B cell (primary cell): ENCODE measurements at regions not wholly inside any gene's neighbourhood (a gene's known extent, or its start where the extent isn't known, plus 50 kb on each side); places are given as distances from the start of the nearest gene placed in this dataset.

Experiments
- ATAC-seq: fragments of 200-7000 bp; cut with Tn5 transposase; one replicate; pipeline ENCODE4 v1.10.0; 2021; ENCODE audit warnings: low read depth, mild to moderate bottlenecking, moderate number of reproducible peaks, moderate library complexity
- CTCF ChIA-PET: fragments of 350-600 bp; sonication (Branson Sonifier 250); formaldehyde crosslinking; loops from one replicate; lab custom pipeline; 2021; ENCODE audit warnings: antibody characterized with exemption, inconsistent platforms; lab: Charles Lee
- POLR2A ChIA-PET: fragments of 350-600 bp; sonication (Branson Sonifier 250); formaldehyde crosslinking; loops from one replicate; lab custom pipeline; 2021; ENCODE audit warnings: antibody characterized with exemption; lab: Charles Lee
- DNase-seq: peaks from one replicate; pipeline ENCODE4 v3.0.0; 2013
- H2AFZ ChIP-seq: 2 replicates; pipeline ENCODE4 v1.6.1; 2012; ENCODE audit warnings: mild to moderate bottlenecking, low read depth, low read length; ENCODE audit not compliant: insufficient read depth, poor library complexity, severe bottlenecking
- H3K27ac ChIP-seq, 2 donors: 1 replicate in 1 of 2; 2 replicates in 1 of 2; pipeline ENCODE4 v1.5.1; 2012 to 2013; ENCODE audit warnings: low read length in 2 of 2, mild to moderate bottlenecking in 2 of 2, moderate library complexity in 1 of 2
- H3K27me3 ChIP-seq, 4 experiments: fragments of 200-600 bp in 1 of 4; sonication (generic) in 1 of 4; replicated peaks in 1 of 4; 1 replicate in 2 of 4; 2 replicates in 2 of 4; pipeline versions ENCODE4 v1.6.1 to v1.7.0; 2013 to 2016; ENCODE audit warnings: low read length in 3 of 4, mild to moderate bottlenecking in 2 of 4, mixed read lengths in 1 of 4, moderate library complexity in 1 of 4; ENCODE audit not compliant: insufficient read depth in 4 of 4, control insufficient read depth in 3 of 4; ENCODE audit errors: control extremely low read depth in 1 of 4
- H3K36me3 ChIP-seq, 2 experiments: replicated peaks in 1 of 2; 1 replicate in 1 of 2; 2 replicates in 1 of 2; pipeline versions ENCODE4 v1.6.1 to v1.7.1; 2013; ENCODE audit warnings: low read length in 1 of 2; ENCODE audit not compliant: insufficient read depth in 2 of 2, control insufficient read depth in 1 of 2; ENCODE audit errors: control extremely low read depth in 1 of 2, extremely low read depth in 1 of 2
- H3K4me1 ChIP-seq, 2 donors: fragments of 200-600 bp in 1 of 2; sonication (generic) in 1 of 2; 1 replicate in 1 of 2; 2 replicates in 1 of 2; pipeline versions ENCODE4 v1.5.1 to v1.6.1; 2013 to 2017; ENCODE audit warnings: low read length in 2 of 2; ENCODE audit not compliant: control insufficient read depth in 2 of 2, insufficient read depth in 2 of 2
- H3K4me2 ChIP-seq: replicated peaks from 2 replicates; pipeline ENCODE3; 2012; ENCODE audit warnings: mild to moderate bottlenecking, low read depth, low read length; ENCODE audit not compliant: poor library complexity, severe bottlenecking
- H3K4me3 ChIP-seq, 5 experiments: fragments of 200-600 bp in 1 of 5; sonication (generic) in 1 of 5; 1 replicate in 3 of 5; 2 replicates in 2 of 5; pipeline versions ENCODE4 v1.5.1 to v1.7.0; 2011 to 2016; ENCODE audit warnings: low read length in 4 of 5, mild to moderate bottlenecking in 4 of 5, low read depth in 2 of 5, control low read depth in 1 of 5, moderate library complexity in 1 of 5; ENCODE audit not compliant: insufficient read depth in 1 of 5; ENCODE audit errors: control extremely low read depth in 1 of 5, extremely low read depth in 1 of 5
- H3K79me2 ChIP-seq: fragments of 200-600 bp; sonication (generic); one replicate; pipeline ENCODE4 v1.6.0; 2016; ENCODE audit warnings: low read length; ENCODE audit not compliant: control insufficient read depth, insufficient read depth
- H3K9ac ChIP-seq: fragments of 200-600 bp; sonication (generic); 2 replicates; pipeline ENCODE4 v1.6.1; 2017; ENCODE audit warnings: mild to moderate bottlenecking, low read length, moderate library complexity
- H3K9me3 ChIP-seq, 3 donors: one replicate each; pipeline versions ENCODE4 v1.6.1 to v1.7.1; 2013; ENCODE audit warnings: low read length in 2 of 3; ENCODE audit not compliant: control insufficient read depth in 2 of 3, insufficient read depth in 1 of 3; ENCODE audit errors: control extremely low read depth in 1 of 3
- H4K20me1 ChIP-seq: 2 replicates; pipeline ENCODE4 v1.6.0; 2012; ENCODE audit warnings: mild to moderate bottlenecking, low read length; ENCODE audit not compliant: insufficient read depth, control insufficient read depth, poor library complexity, severe bottlenecking
- H3K27ac Mint-ChIP-seq: one replicate; pipeline ENCODE4 v1.8.0; 2021; ENCODE audit warnings: mixed read lengths
- H3K27me3 Mint-ChIP-seq: one replicate; pipeline ENCODE4 v1.8.0; 2021; ENCODE audit warnings: mixed read lengths
- H3K4me1 Mint-ChIP-seq: one replicate; pipeline ENCODE4 v1.8.0; 2021; ENCODE audit warnings: mixed read lengths
- H3K4me3 Mint-ChIP-seq: one replicate; pipeline ENCODE4 v1.8.0; 2021; ENCODE audit warnings: mixed read lengths
- H3K9me3 Mint-ChIP-seq: one replicate; pipeline ENCODE4 v1.8.0; 2022; ENCODE audit warnings: mixed read lengths; ENCODE audit not compliant: insufficient read depth
- EZH2 ChIP-seq: IDR thresholded peaks from 2 replicates; pipeline ENCODE4 v1.6.1; 2012; ENCODE audit warnings: borderline replicate concordance, low read depth, mild to moderate bottlenecking, moderate library complexity, low read length; ENCODE audit not compliant: insufficient read depth, poor library complexity, severe bottlenecking
- WGBS: methylation state at CpG from one replicate; pipeline ENCODE4 v1.1.5; 2013; ENCODE audit warnings: missing lambda C conversion rate; ENCODE audit not compliant: insufficient coverage; 5-methylcytosine and 5-hydroxymethylcytosine counted together
- intact Hi-C: fragments of 100-400 bp; cut with micrococcal nuclease; formaldehyde crosslinking; loops from one replicate; pipeline ENCODE4 v1.10.0; 2022
- TF ChIP-seq, protein P1 (sequence below): fragments of 200-600 bp; IDR thresholded peaks from one replicate; pipeline ENCODE4 v1.8.0; 2022; ENCODE audit warnings: antibody characterized with exemption, mild to moderate bottlenecking

DNA sequence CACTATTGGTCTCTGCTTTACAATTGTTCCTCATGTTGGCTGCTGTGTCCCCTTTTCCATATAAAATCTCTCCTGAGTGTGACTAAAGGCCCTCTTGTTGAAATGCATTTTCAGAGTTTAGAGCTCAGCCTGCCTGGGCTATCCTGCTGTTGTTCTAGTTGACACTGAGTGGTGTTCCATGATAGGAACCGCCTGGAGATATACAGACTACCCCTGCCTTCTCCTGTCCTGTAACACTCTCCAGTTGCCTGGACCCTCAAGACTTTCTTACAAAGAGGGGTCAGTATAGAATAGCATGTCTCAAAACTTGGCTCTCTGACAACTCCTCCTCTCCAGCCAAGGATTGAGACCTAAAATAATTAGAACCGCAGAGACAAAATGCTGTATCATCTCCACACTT is 152.0 kb upstream of the POU3F1 start:
- ATAC-seq: no peak
- no peak for TF ChIP-seq EZH2
- TF ChIP-seq, protein P1, sequence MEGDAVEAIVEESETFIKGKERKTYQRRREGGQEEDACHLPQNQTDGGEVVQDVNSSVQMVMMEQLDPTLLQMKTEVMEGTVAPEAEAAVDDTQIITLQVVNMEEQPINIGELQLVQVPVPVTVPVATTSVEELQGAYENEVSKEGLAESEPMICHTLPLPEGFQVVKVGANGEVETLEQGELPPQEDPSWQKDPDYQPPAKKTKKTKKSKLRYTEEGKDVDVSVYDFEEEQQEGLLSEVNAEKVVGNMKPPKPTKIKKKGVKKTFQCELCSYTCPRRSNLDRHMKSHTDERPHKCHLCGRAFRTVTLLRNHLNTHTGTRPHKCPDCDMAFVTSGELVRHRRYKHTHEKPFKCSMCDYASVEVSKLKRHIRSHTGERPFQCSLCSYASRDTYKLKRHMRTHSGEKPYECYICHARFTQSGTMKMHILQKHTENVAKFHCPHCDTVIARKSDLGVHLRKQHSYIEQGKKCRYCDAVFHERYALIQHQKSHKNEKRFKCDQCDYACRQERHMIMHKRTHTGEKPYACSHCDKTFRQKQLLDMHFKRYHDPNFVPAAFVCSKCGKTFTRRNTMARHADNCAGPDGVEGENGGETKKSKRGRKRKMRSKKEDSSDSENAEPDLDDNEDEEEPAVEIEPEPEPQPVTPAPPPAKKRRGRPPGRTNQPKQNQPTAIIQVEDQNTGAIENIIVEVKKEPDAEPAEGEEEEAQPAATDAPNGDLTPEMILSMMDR: no peak
- Histone ChIP-seq H3K36me3 (no peaks in the 10 kb centered on the region), H3K4me3 (no peak overlapping the region), H4K20me1 (no peaks in the 10 kb centered on the region), H2AFZ (no peak overlapping the region), H3K9ac (no peak overlapping the region), H3K4me2 (no peak overlapping the region), H3K9me3 (peaks cover 0 to 5% (median 0%) of the 10 kb centered on the region in 3 donors), H3K4me1 (no peaks in the 10 kb centered on the region), H3K79me2 (no peaks in the 10 kb centered on the region), H3K27me3 (peaks cover 0 to 4% (median 0%) of the 10 kb centered on the region in 4 experiments), H3K27ac (no peak overlapping the region)
- whole genome bisulfite sequencing: 100% methylated on average over 1 of the region's 2 CpGs
- no peak for DNase-seq
- H3K27ac Mint-ChIP-seq: no peak overlapping the region
- peaks cover 3% of the 10 kb centered on the region for H3K9me3 Mint-ChIP-seq
- intact Hi-C loops: no loop called here
- H3K27me3 Mint-ChIP-seq: peaks cover 4% of the 10 kb centered on the region
- POLR2A ChIA-PET: no interaction called here
- CTCF ChIA-PET: no interaction called here
- H3K4me3 Mint-ChIP-seq: no peak overlapping the region
- H3K4me1 Mint-ChIP-seq: no peaks in the 10 kb centered on the region

DNA sequence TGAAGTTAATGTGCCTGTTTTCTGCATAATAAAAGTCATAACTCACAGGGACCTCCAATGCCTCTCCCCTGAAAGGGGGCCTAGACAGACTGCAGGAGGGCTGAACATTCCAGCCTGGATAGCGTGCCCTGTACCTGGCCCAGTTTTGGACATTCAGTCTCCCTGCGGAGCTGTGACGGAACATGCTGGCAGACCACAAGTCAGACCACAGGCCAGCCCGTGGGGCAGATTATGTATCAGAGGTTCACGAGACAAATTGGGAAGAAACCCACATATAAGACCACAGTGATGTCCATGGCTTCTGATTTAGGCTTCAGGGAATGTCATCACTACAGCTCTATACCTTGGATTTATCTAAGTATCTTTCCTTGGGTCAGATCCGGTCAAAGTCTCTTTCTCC is 151.5 kb upstream of the POU3F1 start:
- WGBS: 95% methylated on average over 6 of the region's 6 CpGs
- Histone ChIP-seq H3K9me3 (peaks cover 0 to 5% (median 0%) of the 10 kb centered on the region in 3 donors), H3K4me1 (no peaks in the 10 kb centered on the region), H2AFZ (no peak overlapping the region), H3K4me3 (no peak overlapping the region), H3K27ac (no peak overlapping the region), H3K4me2 (no peak overlapping the region), H3K36me3 (no peaks in the 10 kb centered on the region), H3K9ac (no peak overlapping the region), H4K20me1 (no peaks in the 10 kb centered on the region), H3K27me3 (peaks cover 0 to 7% (median 0%) of the 10 kb centered on the region in 4 experiments), H3K79me2 (no peaks in the 10 kb centered on the region)
- TF ChIP-seq EZH2: no peak
- TF ChIP-seq, protein P1: no peak
- no peak overlapping the region for H3K27ac Mint-ChIP-seq
- intact Hi-C loops: no loop called here
- ChIA-PET CTCF (no interaction called here), POLR2A (no interaction called here)
- no peaks in the 10 kb centered on the region for H3K4me1 Mint-ChIP-seq
- ATAC-seq (no peak), DNase-seq (no peak)
- peaks cover 4% of the 10 kb centered on the region for H3K27me3 Mint-ChIP-seq
- H3K9me3 Mint-ChIP-seq: peaks cover 3% of the 10 kb centered on the region
- H3K4me3 Mint-ChIP-seq: no peak overlapping the region
